Fibroblast of mammary gland (primary cell): ENCODE measurements at regions not wholly inside any gene's neighbourhood (a gene's known extent, or its start where the extent isn't known, plus 50 kb on each side); places are given as distances from the start of the nearest gene placed in this dataset.

Experiments used
- DNase-seq: peaks from one replicate; pipeline ENCODE4 v3.0.0-alpha.2; 2010; ENCODE audit warnings: low read depth
- H3K4me3 ChIP-seq: 2 replicates; pipeline ENCODE4 v1.5.1; 2011; ENCODE audit warnings: low read depth, mild to moderate bottlenecking, low read length, moderate library complexity; ENCODE audit not compliant: control insufficient read depth
- CTCF ChIP-seq: conservative IDR thresholded peaks from 2 replicates; pipeline ENCODE4 v1.5.1; 2011; ENCODE audit warnings: low read depth, low read length, inconsistent platforms; ENCODE audit not compliant: control insufficient read depth, insufficient read depth

GRCh38 chr12:91441993-91442952 lies 259.7 kb upstream of the DCN start:
- TF ChIP-seq CTCF: no peak

GRCh38 chr12:91441246-91441645 lies 258.6 kb upstream of the DCN start:
- DNase-seq: no peak
- H3K4me3 ChIP-seq: no peak overlapping the region
- no peak for TF ChIP-seq CTCF

More at GRCh38 chr12:91441993-91442952, 259.7 kb upstream of the DCN start:
- H3K4me3 ChIP-seq: no peak overlapping the region
- DNase-seq: no peak

GRCh38 chr12:91434081-91434480 lies 251.5 kb upstream of the DCN start:
- TF ChIP-seq CTCF: no peak
- no peak overlapping the region for H3K4me3 ChIP-seq
- DNase-seq: no peak

- no peak for DNase-seq
- TF ChIP-seq CTCF: no peak
- no peak overlapping the region for H3K4me3 ChIP-seq
Measured at GRCh38 chr12:91432755-91433154, 250.1 kb upstream of the DCN start.

- DNase-seq: peak; percentile 4
- no peak for TF ChIP-seq CTCF
- H3K4me3 ChIP-seq: no peak overlapping the region
Measured at GRCh38 chr12:91432089-91432488, 249.5 kb upstream of the DCN start.

- DNase-seq: no peak
- H3K4me3 ChIP-seq: no peak overlapping the region
- no peak for TF ChIP-seq CTCF
Measured at GRCh38 chr12:91424506-91424905, 241.9 kb upstream of the DCN start.
